IPS-NIHi7 (cell line): ENCODE measurements at regions not wholly inside any gene's neighbourhood (a gene's known extent, or its start where the extent isn't known, plus 50 kb on each side); places are given as distances from the start of the nearest gene placed in this dataset.

Experiments used
- DNase-seq: peaks from one replicate; pipeline ENCODE4 v3.0.0; 2012; ENCODE audit warnings: mixed read lengths; ENCODE audit errors: extremely low spot score

GRCh38 chr2:103103678-103104077, 341.8 kb downstream of the TMEM182 start:
- no peak for DNase-seq

- DNase-seq, result no peak
These were observed 357.5 kb downstream of the TMEM182 start for GRCh38 chr2:103119352-103119751.

- DNase-seq, result no peak
These were observed 359.3 kb downstream of the TMEM182 start for GRCh38 chr2:103121106-103121505.

- no peak for DNase-seq
These were observed 361.7 kb downstream of the TMEM182 start for GRCh38 chr2:103123516-103123915.

- DNase-seq, result no peak
These were observed 369.0 kb downstream of the TMEM182 start for GRCh38 chr2:103130857-103131256.

GRCh38 chr2:103132536-103133217, 370.8 kb downstream of the TMEM182 start:
- DNase-seq, result no peak

GRCh38 chr2:103135679-103136078, 373.8 kb downstream of the TMEM182 start:
- DNase-seq, result no peak

GRCh38 chr2:103138123-103138901, 376.5 kb downstream of the TMEM182 start:
- no peak for DNase-seq

- peak; percentile 21 for DNase-seq
These were observed 377.9 kb downstream of the TMEM182 start for GRCh38 chr2:103139628-103140268.

GRCh38 chr2:103144837-103145236, 383.0 kb downstream of the TMEM182 start:
- DNase-seq, result no peak

GRCh38 chr2:103145739-103146138, 383.9 kb downstream of the TMEM182 start:
- no peak for DNase-seq

- no peak for DNase-seq
These were observed 389.2 kb downstream of the TMEM182 start for GRCh38 chr2:103151046-103151445.

GRCh38 chr2:103152556-103152955, 390.7 kb downstream of the TMEM182 start:
- no peak for DNase-seq

- DNase-seq, result no peak
These were observed 391.9 kb downstream of the TMEM182 start for GRCh38 chr2:103153580-103154284.

- no peak for DNase-seq
These were observed 393.5 kb downstream of the TMEM182 start for GRCh38 chr2:103155308-103155707.

- peak; percentile 26 for DNase-seq
These were observed 397.2 kb downstream of the TMEM182 start for GRCh38 chr2:103159018-103159417.

- DNase-seq, result peak; percentile 73
These were observed 399.8 kb downstream of the TMEM182 start for GRCh38 chr2:103161456-103162289.

- DNase-seq, result no peak
These were observed 402.9 kb downstream of the TMEM182 start for GRCh38 chr2:103164748-103165147.

GRCh38 chr2:103165836-103166235, 404.0 kb downstream of the TMEM182 start:
- DNase-seq, result no peak

- no peak for DNase-seq
These were observed 404.9 kb downstream of the TMEM182 start for GRCh38 chr2:103166456-103167324.
